D721Med (cell line): ENCODE measurements at regions not wholly inside any gene's neighbourhood (a gene's known extent, or its start where the extent isn't known, plus 50 kb on each side); places are given as distances from the start of the nearest gene placed in this dataset.

Source experiments
- DNase-seq: peaks from one replicate; pipeline ENCODE4 v3.0.0; 2011; ENCODE audit warnings: low spot score; ENCODE audit not compliant: insufficient read length
- FAIRE-seq: peaks from 2 replicates; lab custom pipeline; 2011; peaks lifted over from hg19 to GRCh38; lab: Jason Lieb, UNC
- TF ChIP-seq, protein P1 (sequence below): IDR thresholded peaks from 2 replicates; pipeline ENCODE4 v1.5.1; 2012; ENCODE audit warnings: mild to moderate bottlenecking, control low read depth; ENCODE audit not compliant: insufficient read depth; ENCODE audit errors: missing control alignments

DNA sequence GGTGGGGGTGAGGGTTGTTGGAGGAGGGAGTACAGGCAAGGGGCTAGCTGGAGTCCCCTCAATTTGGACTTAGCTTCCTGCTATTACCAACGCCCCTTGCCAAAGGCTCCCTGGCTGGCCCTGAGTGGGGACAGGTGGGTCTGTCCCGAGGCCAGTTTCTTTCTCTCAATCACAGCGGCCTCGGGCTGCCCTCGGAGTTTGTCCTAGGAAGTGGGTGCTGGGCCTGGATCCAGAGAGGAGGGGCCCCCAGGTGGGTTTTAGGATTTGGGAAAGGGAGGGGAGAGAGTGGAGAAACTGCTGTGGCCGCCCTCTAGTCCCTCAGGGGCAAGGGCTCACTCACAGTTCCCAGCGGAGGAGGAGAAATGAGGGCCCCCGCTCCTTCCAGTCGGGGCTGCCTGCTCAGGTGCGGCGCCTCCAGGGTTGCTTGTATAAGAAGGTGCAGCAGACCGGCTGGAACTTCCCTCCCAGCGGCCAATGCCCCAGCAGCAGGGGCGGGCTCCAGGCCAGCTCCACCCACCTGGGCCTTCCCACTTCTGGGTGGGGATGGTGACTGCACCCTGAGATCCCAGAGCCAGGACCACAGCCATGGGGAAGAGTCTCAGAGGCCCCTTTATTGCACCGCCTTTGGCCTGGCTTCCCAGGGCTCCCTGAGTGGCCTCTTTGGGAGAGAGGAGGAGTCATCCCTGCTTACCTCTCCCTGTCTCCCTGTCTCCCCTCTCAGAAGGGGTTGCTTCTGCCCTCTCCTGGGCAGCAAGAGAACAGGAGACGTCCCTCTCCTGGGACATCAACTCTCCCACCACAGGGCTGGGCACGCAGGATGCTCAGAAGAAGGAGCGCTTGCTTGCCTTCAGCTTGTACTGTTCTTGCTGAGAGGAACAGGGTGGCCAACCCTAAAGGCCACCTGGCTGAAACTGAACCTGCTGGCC is 112.0 kb upstream of the SMURF2 start:
- FAIRE-seq, result no peak
- TF ChIP-seq, protein P1, sequence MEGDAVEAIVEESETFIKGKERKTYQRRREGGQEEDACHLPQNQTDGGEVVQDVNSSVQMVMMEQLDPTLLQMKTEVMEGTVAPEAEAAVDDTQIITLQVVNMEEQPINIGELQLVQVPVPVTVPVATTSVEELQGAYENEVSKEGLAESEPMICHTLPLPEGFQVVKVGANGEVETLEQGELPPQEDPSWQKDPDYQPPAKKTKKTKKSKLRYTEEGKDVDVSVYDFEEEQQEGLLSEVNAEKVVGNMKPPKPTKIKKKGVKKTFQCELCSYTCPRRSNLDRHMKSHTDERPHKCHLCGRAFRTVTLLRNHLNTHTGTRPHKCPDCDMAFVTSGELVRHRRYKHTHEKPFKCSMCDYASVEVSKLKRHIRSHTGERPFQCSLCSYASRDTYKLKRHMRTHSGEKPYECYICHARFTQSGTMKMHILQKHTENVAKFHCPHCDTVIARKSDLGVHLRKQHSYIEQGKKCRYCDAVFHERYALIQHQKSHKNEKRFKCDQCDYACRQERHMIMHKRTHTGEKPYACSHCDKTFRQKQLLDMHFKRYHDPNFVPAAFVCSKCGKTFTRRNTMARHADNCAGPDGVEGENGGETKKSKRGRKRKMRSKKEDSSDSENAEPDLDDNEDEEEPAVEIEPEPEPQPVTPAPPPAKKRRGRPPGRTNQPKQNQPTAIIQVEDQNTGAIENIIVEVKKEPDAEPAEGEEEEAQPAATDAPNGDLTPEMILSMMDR, result peak; percentile 35
- DNase-seq, result no peak

DNA sequence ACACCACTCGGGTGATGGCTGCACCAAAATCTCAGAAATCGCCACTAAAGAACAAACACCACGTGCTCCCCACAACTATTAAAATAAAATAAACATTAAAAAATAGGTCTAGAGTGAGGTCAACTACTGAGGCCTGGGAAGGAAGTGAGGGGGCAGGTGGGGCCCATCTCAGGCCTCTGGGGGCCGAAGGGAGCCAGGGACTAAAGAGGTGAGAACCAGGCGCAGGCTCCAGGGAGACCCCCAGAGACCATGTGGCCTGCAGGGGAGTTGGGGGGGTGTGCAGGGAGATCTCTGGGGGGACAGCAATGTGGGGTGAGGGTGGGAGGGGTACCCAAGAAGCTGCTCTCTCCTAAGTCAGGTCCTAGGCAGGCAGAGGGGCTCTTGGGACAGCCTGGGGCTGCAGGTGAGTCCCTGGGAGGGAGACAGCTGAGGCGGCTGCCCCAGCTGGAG is 111.3 kb upstream of the SMURF2 start:
- TF ChIP-seq, protein P1, result no peak
- DNase-seq (no peak), FAIRE-seq (no peak)

DNA sequence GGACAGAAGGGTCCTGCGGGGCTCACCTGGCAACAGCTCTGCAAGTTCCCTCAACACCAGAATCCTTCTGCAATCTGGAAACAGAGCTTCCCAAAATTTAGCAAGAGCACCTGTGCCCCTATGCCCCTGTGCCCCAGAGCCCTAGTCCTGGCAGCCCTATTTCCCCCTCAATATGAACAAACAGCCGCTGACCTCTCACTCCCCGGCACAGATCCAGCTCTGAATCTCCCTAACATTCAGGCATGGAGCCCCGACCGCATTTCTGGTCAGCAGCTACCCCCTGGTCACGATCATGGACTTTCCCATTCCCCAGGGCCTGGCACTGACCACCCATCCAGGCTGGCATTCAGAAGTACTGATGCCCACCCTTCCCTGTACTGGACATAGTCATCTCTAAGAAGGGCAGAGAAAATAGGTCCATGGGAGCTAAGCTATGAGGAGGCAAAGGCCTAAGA is 110.8 kb upstream of the SMURF2 start:
- no peak for FAIRE-seq
- DNase-seq, result no peak
- TF ChIP-seq, protein P1, result no peak

DNA sequence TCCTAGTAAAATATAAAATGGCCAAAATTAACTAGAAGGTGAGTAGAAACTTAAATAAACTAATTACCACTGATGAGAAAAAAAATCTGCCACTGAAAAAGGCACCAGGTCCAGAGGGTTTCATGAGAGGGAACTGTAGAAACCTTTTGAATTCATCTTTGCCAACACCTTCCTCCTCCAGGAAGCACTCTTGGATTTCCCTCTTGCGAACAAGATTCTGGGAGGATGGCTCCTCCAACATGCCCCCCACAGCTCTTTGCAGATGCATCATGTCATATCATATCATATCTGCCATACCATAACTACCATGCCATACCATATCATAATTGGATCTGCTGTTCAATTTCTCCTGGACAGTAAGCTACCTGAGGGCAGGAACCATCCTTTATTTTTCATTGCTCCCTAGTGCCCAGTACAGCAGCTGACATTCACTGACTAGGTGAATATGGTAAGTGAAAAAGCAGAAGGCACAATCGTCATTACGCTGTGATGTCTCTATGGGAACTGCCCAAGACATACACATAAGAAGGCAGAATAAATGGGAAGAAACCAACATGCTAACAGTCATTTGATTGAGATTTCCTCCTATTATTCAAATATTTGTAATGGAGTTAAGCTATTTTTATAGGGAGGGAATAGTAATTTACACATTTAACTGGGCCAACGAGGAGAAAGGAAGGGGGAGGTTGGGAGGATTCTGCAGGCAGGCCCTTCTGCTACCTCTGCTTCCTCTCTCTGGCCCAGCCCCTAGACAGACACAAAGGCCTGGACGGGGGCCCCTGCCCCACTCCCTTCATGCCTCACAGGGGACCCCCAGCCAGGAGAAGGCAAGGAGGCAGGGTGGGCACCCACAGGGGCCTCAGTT is 110.1 kb upstream of the SMURF2 start:
- no peak for DNase-seq
- TF ChIP-seq, protein P1, result no peak
- no peak for FAIRE-seq

DNA sequence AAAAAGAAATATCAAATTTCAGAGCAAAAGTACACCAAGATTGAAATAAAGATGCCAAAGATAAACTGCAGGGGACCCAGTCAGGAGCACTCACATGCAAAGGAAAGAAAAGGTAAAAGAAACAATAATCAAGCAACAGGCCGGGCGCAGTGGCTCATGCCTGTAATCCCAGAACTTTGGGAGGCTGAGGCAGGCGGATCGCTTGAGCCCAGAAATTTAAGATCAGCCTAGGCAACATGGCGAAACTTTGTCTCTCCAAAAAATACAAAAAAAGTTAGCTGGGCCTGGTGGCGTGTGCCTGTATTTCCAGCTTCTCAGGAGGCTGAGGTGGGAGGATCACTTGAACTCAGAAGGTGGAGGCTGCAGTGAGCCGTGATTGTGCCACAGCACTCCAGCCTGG is 107.6 kb upstream of the SMURF2 start:
- DNase-seq (no peak), FAIRE-seq (no peak)
- TF ChIP-seq, protein P1, result no peak

DNA sequence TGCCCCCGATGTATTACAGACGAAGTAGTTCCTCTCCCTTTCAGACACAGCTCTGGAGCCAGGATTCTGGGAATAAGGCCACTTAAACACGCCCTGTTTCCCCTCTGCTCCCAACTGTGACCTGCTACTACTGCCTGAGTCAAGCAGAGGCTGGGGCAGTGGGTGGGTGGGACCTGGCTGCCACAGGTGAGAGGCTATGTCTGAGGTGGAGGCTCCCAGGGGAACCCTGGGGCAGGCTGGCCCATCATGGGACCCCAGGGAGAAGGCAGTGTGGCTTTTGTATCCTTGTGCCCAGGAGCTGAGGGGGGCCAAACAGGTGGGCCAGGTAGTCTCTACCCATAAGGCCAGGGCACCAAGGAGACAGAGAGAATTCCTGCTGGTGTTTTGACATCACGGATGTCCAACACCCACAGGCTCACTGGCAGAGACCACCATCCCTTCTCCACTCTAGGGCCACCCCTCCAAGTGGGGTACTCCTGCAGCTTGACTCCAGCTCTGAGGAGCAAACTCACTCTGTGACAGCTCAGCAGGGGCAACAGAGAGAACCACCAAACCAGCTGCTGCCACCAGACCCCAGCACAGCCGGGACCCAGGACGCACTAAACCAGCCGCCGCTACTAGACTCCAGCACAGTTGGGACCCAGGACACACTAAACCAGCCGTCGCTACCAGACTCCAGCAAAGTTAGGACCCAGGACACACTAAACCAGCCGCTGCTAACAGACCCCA is 105.3 kb upstream of the SMURF2 start:
- no peak for FAIRE-seq
- TF ChIP-seq, protein P1, result no peak

More for the DNA sequence above, 105.3 kb upstream of the SMURF2 start:
- DNase-seq, result no peak
